Fibroblast of pulmonary artery (primary cell): ENCODE measurements at regions not wholly inside any gene's neighbourhood (a gene's known extent, or its start where the extent isn't known, plus 50 kb on each side); places are given as distances from the start of the nearest gene placed in this dataset.

Experiments
- DNase-seq: peaks from one replicate; pipeline ENCODE4 v3.0.0-alpha.2; 2010; ENCODE audit warnings: low read depth
- H3K4me3 ChIP-seq: replicated peaks from 2 replicates; pipeline ENCODE4 v1.5.1; 2011; ENCODE audit warnings: low read depth, mild to moderate bottlenecking, control low read depth, low read length, moderate library complexity
- TF ChIP-seq, protein P1 (sequence below): IDR thresholded peaks from 2 replicates; pipeline ENCODE4 v1.5.1; 2011; ENCODE audit warnings: mild to moderate bottlenecking, control low read depth, low read length, inconsistent platforms; ENCODE audit errors: missing control alignments

DNA sequence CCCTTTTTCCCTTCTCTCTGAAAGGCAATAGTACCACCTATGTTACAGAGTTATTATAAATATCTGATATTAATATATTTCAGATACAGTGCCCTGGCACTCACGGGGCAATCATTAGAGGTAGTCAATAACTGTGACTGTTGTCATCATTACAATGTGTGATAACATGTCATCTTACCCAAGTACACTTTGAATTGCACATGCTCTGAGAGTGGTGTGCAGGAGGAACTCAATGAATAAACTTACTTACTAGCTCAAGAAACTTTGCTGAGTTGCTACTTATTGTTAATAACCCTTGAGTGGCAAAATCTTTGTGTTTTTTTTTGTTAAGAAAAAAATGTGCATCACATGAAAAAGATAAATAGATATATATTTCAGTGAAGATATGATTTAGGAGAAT lies 275.1 kb upstream of the RASGEF1B start:
- DNase-seq, result no peak
- H3K4me3 ChIP-seq, result no peak overlapping the region
- TF ChIP-seq, protein P1, sequence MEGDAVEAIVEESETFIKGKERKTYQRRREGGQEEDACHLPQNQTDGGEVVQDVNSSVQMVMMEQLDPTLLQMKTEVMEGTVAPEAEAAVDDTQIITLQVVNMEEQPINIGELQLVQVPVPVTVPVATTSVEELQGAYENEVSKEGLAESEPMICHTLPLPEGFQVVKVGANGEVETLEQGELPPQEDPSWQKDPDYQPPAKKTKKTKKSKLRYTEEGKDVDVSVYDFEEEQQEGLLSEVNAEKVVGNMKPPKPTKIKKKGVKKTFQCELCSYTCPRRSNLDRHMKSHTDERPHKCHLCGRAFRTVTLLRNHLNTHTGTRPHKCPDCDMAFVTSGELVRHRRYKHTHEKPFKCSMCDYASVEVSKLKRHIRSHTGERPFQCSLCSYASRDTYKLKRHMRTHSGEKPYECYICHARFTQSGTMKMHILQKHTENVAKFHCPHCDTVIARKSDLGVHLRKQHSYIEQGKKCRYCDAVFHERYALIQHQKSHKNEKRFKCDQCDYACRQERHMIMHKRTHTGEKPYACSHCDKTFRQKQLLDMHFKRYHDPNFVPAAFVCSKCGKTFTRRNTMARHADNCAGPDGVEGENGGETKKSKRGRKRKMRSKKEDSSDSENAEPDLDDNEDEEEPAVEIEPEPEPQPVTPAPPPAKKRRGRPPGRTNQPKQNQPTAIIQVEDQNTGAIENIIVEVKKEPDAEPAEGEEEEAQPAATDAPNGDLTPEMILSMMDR, result no peak

DNA sequence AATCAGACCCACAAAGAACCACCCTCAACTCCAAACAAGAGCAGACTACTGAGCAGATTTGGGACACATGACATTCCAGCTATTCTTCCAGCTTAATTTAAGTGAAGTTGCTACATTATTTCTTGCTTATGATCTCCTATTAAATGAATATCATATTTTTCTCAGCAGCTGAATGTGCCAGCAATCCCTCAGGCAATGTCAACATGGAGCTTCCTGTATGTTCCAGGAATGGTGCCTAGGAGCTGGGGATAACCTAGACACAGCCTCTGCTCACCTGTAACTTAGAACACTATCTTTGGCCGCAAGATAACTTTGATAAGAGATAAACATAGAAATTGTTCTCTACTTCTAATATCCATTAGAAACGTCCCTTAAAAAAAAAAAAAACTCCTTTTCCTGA lies 274.4 kb upstream of the RASGEF1B start:
- DNase-seq, result no peak
- TF ChIP-seq, protein P1, result no peak
- no peak overlapping the region for H3K4me3 ChIP-seq

DNA sequence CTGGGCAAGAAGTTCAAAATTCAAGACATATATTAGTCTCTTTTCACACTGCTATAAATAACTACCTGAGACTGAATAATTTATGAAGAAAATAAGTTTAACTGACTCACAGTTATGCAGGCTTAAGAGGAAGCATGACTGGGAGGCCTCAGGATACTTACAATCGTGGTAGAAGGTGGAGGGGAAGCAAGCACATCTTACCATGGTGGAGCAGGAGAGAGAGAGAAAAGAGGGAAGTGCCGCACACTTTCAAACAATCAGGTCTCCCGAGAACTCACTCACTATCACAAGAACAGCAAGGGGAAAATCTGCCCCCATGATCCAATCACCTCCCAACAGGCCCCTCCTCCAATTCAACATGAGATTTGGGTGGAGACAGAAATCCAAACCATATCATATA lies 273.3 kb upstream of the RASGEF1B start:
- TF ChIP-seq, protein P1, result no peak
- no peak overlapping the region for H3K4me3 ChIP-seq
- DNase-seq, result no peak

DNA sequence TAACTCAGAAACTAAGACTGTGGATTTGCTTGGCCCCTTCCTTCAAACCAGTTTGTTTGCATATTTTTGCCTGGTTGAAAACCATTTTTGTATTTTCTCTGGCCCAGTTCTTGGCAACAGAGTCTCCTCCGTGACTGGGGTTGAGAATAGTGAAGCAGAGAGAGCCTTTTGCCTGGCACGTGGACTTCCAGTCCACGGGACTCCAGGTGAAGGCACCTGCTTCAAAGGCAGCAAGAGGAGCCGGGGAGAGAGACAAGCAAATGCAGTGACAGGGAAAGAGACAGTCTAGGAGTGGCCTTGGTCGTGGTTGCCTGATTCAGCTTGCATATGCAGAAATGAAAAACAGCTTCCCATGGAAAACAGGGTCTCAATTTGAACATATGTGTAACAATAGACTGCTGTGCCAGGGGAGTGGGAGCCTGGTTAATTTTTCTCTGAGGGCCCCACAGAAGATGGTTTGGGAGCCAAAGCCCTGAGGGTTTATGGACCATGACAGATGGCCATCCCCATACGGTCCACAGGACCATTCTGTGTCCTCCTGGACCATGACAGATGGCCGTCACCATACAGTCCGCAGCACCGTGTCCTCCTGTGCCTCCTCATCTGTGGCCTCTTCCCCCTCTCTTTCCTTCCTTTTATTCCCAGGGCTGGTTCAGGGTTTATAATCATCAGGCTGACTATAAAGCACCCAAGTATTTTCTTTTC lies 272.2 kb upstream of the RASGEF1B start:
- TF ChIP-seq, protein P1, result no peak
- no peak overlapping the region for H3K4me3 ChIP-seq
- DNase-seq, result no peak

DNA sequence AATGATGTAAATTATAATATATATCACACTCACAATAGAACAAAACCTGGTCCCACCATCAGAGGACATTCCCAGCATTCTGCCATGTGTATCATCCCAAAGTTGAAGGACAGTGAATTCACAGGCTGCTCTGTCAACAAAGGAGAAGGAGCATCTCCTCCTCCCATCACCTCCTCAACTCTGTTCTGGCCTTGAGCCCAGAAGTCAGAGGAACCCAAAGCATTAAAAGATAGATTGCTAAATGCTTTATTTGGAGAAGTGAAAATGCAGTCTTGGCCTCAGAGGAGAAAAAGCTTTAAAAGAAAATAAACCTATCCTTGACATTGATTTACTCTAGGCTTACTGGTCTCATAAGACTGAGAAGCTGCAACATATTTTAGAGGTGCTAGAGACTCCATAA lies 268.8 kb upstream of the RASGEF1B start:
- no peak overlapping the region for H3K4me3 ChIP-seq
- no peak for DNase-seq
- TF ChIP-seq, protein P1, result no peak

DNA sequence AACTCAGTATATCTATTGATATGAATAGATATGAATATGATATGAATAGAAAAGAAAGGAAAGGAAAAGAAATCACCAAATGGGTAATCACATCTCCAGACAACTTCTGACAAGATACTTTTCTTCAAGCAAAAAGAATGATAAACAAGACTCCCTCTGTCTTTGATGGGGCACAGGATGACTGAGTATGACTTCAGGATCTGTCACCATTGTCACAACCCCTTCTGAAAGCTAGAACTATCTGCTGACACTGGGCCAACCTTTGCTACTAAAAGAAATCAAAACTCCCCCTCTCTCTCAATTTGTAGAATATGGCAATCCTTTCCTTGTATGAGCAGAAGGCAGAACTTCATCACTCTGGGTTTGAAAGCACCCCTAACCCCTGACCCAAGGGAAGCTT lies 267.2 kb upstream of the RASGEF1B start:
- DNase-seq, result no peak
- no peak overlapping the region for H3K4me3 ChIP-seq
- TF ChIP-seq, protein P1, result no peak
